ENCODE measurements at regions not wholly inside any gene's neighbourhood (a gene's known extent, or its start where the extent isn't known, plus 50 kb on each side); places are given as distances from the start of the nearest gene placed in this dataset.

GRCh38 chr20:40545478-40545877, 143.6 kb downstream of the MAFB start:
- TF ChIP-seq CTCF (IDR thresholded peaks at IDR 0.05) (no peak), POLR2A (IDR thresholded peaks at IDR 0.05) (no peak), POLR2AphosphoS5 (IDR thresholded peaks at IDR 0.05) (no peak)

All from sigmoid colon (tissue), 4 donors.